T-helper 1 cell treated with Interleukin-12 subunit alpha and Interleukin-12 subunit beta and Interleukin-4 antibody, amounts not matched to agents 30 μg/mL and 1 μg/mL, for 36 hours (primary cell): ENCODE measurements at regions not wholly inside any gene's neighbourhood (a gene's known extent, or its start where the extent isn't known, plus 50 kb on each side); places are given as distances from the start of the nearest gene placed in this dataset.

ENCODE experiments used
- H3K27ac Mint-ChIP-seq: one replicate; pipeline ENCODE4 v1.8.0; 2021; ENCODE audit warnings: mild to moderate bottlenecking, mixed read lengths
- H3K27me3 Mint-ChIP-seq: one replicate; pipeline ENCODE4 v1.8.0; 2021; ENCODE audit warnings: low read depth, mixed read lengths
- H3K36me3 Mint-ChIP-seq: one replicate; pipeline ENCODE4 v1.8.0; 2021; ENCODE audit warnings: low read depth, mixed read lengths
- H3K4me1 Mint-ChIP-seq: one replicate; pipeline ENCODE4 v1.8.0; 2021; ENCODE audit warnings: low read depth, mixed read lengths
- H3K4me3 Mint-ChIP-seq: one replicate; pipeline ENCODE4 v1.8.0; 2021; ENCODE audit warnings: mild to moderate bottlenecking, moderate library complexity, mixed read lengths
- H3K9me3 Mint-ChIP-seq: one replicate; pipeline ENCODE4 v1.8.0; 2021; ENCODE audit warnings: mixed read lengths

- Mint-ChIP-seq H3K4me1 (no peaks in the 10 kb centered on the region), H3K9me3 (no peaks in the 10 kb centered on the region), H3K4me3 (no peak overlapping the region), H3K27me3 (no peaks in the 10 kb centered on the region), H3K36me3 (no peaks in the 10 kb centered on the region), H3K27ac (no peak overlapping the region)
Measured at GRCh38 chr17:70668938-70669778, 499.8 kb downstream of the KCNJ2 start.

GRCh38 chr17:70674061-70674460 lies 504.7 kb downstream of the KCNJ2 start:
- H3K4me1 Mint-ChIP-seq: no peaks in the 10 kb centered on the region
- H3K36me3 Mint-ChIP-seq: no peaks in the 10 kb centered on the region
- H3K27ac Mint-ChIP-seq: no peak overlapping the region
- no peaks in the 10 kb centered on the region for H3K9me3 Mint-ChIP-seq
- H3K27me3 Mint-ChIP-seq: no peaks in the 10 kb centered on the region
- no peak overlapping the region for H3K4me3 Mint-ChIP-seq

DNA sequence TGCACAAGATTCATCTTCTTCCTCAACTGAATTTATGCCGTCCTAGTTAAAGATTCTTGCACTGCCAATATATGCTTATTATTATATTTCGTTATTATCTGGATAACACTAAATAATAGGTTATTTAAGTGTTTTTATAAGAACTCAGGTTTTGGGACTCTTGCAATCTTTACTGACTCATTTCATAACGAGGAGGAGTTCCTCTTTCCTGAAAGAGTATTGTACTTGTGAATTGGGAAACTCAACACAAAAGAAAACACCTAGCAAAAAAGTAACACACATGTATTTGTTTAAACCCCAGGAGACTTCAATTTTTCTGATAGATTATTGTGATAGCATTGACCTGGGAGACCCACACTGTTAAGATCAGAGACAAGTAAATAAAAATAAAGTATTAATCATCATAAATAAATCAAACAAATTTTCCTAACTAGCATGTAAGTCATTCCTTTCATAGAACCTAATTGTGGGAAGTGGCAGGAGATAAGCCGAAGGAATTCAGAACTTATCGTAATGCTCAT lies 505.8 kb downstream of the KCNJ2 start:
- no peaks in the 10 kb centered on the region for H3K4me1 Mint-ChIP-seq
- H3K9me3 Mint-ChIP-seq: no peaks in the 10 kb centered on the region
- no peak overlapping the region for H3K27ac Mint-ChIP-seq
- no peaks in the 10 kb centered on the region for H3K36me3 Mint-ChIP-seq
- H3K27me3 Mint-ChIP-seq: no peaks in the 10 kb centered on the region
- no peak overlapping the region for H3K4me3 Mint-ChIP-seq

DNA sequence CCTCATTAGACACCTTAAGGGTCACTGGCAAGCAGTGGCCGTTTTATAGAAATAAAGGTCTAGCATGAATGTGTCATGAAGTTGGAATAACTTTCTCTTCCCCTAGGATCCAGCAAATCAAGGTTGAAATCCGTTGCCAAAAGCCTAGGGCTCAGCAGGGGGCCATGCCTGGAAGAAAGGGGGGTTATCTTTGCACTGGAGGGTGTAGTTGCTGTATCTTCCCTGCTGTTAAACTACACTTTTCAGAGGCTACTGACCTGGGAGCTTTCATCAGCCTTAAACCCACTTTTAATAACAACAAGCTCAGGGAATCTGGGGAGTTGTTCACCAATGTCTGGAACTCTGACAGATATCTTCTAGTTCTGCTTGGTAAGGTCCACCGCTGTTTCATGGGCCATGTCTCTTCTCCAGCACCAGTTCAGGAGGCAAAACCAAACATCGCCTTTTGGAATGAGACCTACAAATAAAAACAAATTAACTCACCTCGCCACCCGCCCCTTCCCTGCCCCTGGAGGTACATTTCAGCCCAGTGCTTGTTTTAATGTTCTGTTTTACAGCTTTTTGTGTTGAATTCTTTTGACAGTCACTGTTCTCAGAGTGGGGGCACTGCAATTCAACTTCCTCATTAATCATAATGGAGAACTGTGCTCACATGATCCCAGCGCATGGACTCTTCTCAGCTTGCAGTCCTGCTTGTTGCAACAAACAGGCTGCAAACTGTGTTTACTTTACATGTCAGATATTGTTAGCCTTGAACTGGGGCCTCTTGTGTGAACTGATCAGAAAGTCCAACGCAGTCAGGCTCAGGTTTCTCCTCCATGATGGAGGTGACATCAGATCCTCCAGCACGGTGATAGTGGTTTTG lies 508.7 kb downstream of the KCNJ2 start:
- Mint-ChIP-seq H3K27ac (no peak overlapping the region), H3K4me3 (no peak overlapping the region), H3K36me3 (no peaks in the 10 kb centered on the region), H3K4me1 (no peaks in the 10 kb centered on the region), H3K27me3 (no peaks in the 10 kb centered on the region), H3K9me3 (no peaks in the 10 kb centered on the region)

GRCh38 chr17:70678889-70679288 lies 509.6 kb downstream of the KCNJ2 start:
- H3K9me3 Mint-ChIP-seq: no peaks in the 10 kb centered on the region
- H3K36me3 Mint-ChIP-seq: no peaks in the 10 kb centered on the region
- no peak overlapping the region for H3K4me3 Mint-ChIP-seq
- H3K27me3 Mint-ChIP-seq: no peaks in the 10 kb centered on the region
- no peak overlapping the region for H3K27ac Mint-ChIP-seq
- H3K4me1 Mint-ChIP-seq: no peaks in the 10 kb centered on the region

- no peaks in the 10 kb centered on the region for H3K27me3 Mint-ChIP-seq
- H3K27ac Mint-ChIP-seq: no peak overlapping the region
- H3K4me3 Mint-ChIP-seq: no peak overlapping the region
- H3K9me3 Mint-ChIP-seq: no peaks in the 10 kb centered on the region
- H3K36me3 Mint-ChIP-seq: no peaks in the 10 kb centered on the region
- no peaks in the 10 kb centered on the region for H3K4me1 Mint-ChIP-seq
Measured at GRCh38 chr17:70683936-70684335, 514.6 kb downstream of the KCNJ2 start.

GRCh38 chr17:70687421-70687820 lies 518.1 kb downstream of the KCNJ2 start:
- Mint-ChIP-seq H3K4me1 (peaks cover 2% of the 10 kb centered on the region), H3K36me3 (no peaks in the 10 kb centered on the region), H3K9me3 (no peaks in the 10 kb centered on the region), H3K4me3 (no peak overlapping the region), H3K27ac (no peak overlapping the region), H3K27me3 (no peaks in the 10 kb centered on the region)

GRCh38 chr17:70691150-70691549 lies 521.8 kb downstream of the KCNJ2 start:
- no peak overlapping the region for H3K4me3 Mint-ChIP-seq
- H3K4me1 Mint-ChIP-seq: peaks cover 2% of the 10 kb centered on the region
- H3K36me3 Mint-ChIP-seq: no peaks in the 10 kb centered on the region
- H3K27me3 Mint-ChIP-seq: no peaks in the 10 kb centered on the region
- no peak overlapping the region for H3K27ac Mint-ChIP-seq
- H3K9me3 Mint-ChIP-seq: no peaks in the 10 kb centered on the region

DNA sequence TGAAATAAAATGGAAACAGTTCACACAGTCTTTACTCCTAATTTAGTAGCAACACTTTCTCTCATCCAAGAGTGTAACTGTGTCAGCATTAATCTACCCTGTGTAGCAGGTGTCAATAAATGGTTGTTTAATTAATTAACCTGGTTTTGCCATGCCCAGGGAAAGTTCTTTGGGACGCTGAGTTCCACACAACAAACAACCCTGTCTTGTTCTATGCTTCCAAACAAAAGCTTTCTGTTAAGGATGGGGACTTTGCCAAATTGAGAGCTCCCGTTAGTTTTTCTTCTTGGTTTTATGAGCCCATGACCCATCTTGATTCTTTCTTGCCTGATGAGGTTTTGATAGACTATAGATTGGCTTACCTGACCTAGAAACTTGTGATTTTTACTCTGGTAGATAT lies 530.1 kb downstream of the KCNJ2 start:
- no peaks in the 10 kb centered on the region for H3K36me3 Mint-ChIP-seq

DNA sequence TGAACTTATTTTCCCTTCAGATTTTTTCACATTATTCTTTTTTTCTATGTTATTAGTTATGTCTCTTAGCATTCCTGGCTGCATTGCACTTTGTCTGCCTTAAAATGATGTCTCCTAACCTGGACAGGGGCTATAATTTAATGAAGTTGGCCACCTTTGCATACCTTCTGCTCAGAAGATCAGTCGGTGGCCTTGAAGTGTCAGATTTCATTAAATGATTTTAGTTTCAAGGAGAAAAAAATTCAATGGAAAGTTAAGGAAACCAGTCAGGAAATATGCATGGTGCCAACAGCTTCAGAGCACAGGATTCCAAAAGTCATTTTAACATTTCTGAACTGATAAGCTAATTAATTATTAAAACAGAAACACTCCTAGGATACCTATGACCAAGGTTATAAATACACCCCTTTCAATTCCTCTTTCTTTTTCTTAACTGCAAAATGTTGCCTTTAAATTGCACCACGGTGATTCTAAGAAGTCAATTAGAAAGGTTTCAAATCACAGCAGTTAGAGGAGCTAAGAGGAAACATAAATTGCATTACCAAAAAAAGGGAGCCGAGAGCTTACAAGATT lies 533.4 kb downstream of the KCNJ2 start:
- H3K27me3 Mint-ChIP-seq: no peaks in the 10 kb centered on the region
- H3K4me1 Mint-ChIP-seq: no peaks in the 10 kb centered on the region
- no peak overlapping the region for H3K27ac Mint-ChIP-seq
- H3K9me3 Mint-ChIP-seq: no peaks in the 10 kb centered on the region
- no peak overlapping the region for H3K4me3 Mint-ChIP-seq
- H3K36me3 Mint-ChIP-seq: no peaks in the 10 kb centered on the region

More for the DNA sequence above, 530.1 kb downstream of the KCNJ2 start:
- no peak overlapping the region for H3K27ac Mint-ChIP-seq
- no peaks in the 10 kb centered on the region for H3K9me3 Mint-ChIP-seq
- no peaks in the 10 kb centered on the region for H3K4me1 Mint-ChIP-seq
- H3K4me3 Mint-ChIP-seq: no peak overlapping the region
- no peaks in the 10 kb centered on the region for H3K27me3 Mint-ChIP-seq

DNA sequence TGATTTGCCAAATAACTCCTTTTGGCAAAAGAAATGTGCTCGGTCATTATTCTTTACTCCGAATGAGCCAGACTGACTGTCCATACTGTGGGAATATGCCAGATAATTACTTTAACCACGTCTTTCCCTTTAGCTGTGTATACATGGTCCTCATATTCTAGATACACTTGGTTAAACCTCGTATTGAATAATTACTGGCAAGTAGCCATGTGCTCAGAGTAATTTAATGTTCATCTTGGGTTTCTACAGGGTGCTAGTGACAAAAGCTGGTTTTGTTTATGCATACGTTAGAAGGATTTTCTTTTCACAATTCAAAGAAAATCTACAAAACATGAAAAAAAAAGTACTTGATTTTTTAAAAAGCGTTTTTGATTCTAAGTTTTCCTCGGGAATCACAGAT lies 540.3 kb downstream of the KCNJ2 start:
- Mint-ChIP-seq H3K4me1 (no peaks in the 10 kb centered on the region), H3K4me3 (no peak overlapping the region), H3K27me3 (no peaks in the 10 kb centered on the region), H3K27ac (no peak overlapping the region), H3K9me3 (peaks cover 4% of the 10 kb centered on the region), H3K36me3 (no peaks in the 10 kb centered on the region)

GRCh38 chr17:70713694-70714093 lies 544.4 kb downstream of the KCNJ2 start:
- Mint-ChIP-seq H3K4me3 (no peak overlapping the region), H3K9me3 (peaks cover 19% of the 10 kb centered on the region), H3K27me3 (no peaks in the 10 kb centered on the region), H3K4me1 (no peaks in the 10 kb centered on the region), H3K36me3 (no peaks in the 10 kb centered on the region), H3K27ac (no peak overlapping the region)

DNA sequence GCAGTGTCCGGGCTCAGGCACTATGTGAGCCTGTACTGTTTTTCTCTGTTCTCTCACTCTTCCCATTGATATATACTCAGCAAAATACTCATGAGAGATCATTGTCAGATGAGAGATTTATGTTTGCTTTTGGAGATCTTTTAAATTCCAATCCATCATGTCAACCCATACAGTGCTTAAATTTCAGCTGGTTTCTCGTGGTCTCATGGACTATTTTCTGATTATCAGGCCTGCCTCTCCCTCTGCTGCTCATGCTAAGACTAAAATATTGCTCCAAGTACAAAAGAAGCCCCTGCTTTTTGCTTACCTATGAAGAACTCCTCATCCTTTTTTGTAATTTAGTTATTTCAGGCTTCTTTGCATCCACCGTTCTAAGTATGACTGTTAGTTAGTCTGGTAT lies 547.2 kb downstream of the KCNJ2 start:
- Mint-ChIP-seq H3K9me3 (peaks cover 19% of the 10 kb centered on the region), H3K36me3 (no peaks in the 10 kb centered on the region), H3K27ac (no peak overlapping the region), H3K4me3 (no peak overlapping the region), H3K27me3 (no peaks in the 10 kb centered on the region), H3K4me1 (no peaks in the 10 kb centered on the region)

- Mint-ChIP-seq H3K4me1 (no peaks in the 10 kb centered on the region), H3K27ac (no peak overlapping the region), H3K9me3 (peaks cover 16% of the 10 kb centered on the region), H3K36me3 (no peaks in the 10 kb centered on the region), H3K4me3 (no peak overlapping the region), H3K27me3 (no peaks in the 10 kb centered on the region)
Measured at GRCh38 chr17:70717042-70717441, 547.7 kb downstream of the KCNJ2 start.
